ENCODE measurements at regions not wholly inside any gene's neighbourhood (a gene's known extent, or its start where the extent isn't known, plus 50 kb on each side); places are given as distances from the start of the nearest gene placed in this dataset.

DNA sequence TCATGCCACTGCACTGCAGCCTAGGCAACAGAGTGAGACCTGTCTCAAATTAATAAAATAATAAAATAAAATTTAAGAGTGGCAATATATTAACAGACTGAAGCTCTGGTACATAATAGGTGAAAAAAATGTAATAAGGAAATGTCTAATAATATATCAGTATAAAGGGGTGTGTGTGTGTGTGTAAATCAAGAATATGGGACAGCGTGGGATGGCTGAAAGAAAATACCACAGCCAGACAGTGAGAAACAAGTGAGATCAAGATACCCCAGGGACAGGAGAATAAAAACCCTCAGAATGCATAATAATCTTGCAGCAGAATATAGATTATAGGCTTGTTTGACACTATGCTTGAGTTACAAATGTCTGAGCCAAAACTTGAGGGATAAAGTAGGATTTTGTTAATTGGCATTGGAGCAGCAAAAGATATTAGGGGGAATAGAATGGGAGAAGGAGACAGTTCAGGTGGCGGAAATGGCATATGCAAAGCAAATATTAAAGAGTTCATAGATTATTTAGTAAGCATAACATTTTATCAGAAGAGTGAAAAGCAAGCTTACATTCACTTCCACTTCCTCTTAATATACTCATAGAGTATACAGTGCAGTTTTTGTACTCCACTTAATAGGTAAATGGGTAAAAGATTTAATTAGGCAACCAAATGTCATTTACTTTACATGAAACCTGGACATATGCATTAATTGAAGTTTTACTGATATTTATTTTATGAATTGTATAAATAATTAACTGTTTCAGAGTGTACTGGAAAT lies 398.5 kb upstream of the GJE1 start:
- TF ChIP-seq, protein P1, sequence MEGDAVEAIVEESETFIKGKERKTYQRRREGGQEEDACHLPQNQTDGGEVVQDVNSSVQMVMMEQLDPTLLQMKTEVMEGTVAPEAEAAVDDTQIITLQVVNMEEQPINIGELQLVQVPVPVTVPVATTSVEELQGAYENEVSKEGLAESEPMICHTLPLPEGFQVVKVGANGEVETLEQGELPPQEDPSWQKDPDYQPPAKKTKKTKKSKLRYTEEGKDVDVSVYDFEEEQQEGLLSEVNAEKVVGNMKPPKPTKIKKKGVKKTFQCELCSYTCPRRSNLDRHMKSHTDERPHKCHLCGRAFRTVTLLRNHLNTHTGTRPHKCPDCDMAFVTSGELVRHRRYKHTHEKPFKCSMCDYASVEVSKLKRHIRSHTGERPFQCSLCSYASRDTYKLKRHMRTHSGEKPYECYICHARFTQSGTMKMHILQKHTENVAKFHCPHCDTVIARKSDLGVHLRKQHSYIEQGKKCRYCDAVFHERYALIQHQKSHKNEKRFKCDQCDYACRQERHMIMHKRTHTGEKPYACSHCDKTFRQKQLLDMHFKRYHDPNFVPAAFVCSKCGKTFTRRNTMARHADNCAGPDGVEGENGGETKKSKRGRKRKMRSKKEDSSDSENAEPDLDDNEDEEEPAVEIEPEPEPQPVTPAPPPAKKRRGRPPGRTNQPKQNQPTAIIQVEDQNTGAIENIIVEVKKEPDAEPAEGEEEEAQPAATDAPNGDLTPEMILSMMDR (IDR thresholded peaks at IDR 0.05), result no peak
- no peak for TF ChIP-seq POLR2A (IDR thresholded peaks at IDR 0.05)

Data from heart left ventricle (tissue), 13 donors.